A549 (cell line): ENCODE measurements at regions not wholly inside any gene's neighbourhood (a gene's known extent, or its start where the extent isn't known, plus 50 kb on each side); places are given as distances from the start of the nearest gene placed in this dataset.

Source experiments
- BHLHE40 ChIP-seq: IDR thresholded peaks from 2 replicates; pipeline ENCODE4 v1.6.1; 2012; ENCODE audit warnings: low read depth, low read length, inconsistent platforms
- CTCF ChIP-seq: fragments of >200 bp; sonication (Bioruptor Twin); formaldehyde crosslinking; IDR thresholded peaks from 3 replicates; pipeline ENCODE4 v1.5.1; 2016
- JUN ChIP-seq, 2 experiments: fragments of >200 bp; sonication (Bioruptor Twin); formaldehyde crosslinking; IDR thresholded peaks; 2 replicates in 1 of 2; 3 replicates in 1 of 2; pipeline ENCODE4 v1.6.1; 2016 to 2017
- POLR2AphosphoS2 ChIP-seq: conservative IDR thresholded peaks from 2 replicates; pipeline ENCODE4 v1.6.1; 2012; ENCODE audit warnings: low read length, improper control_type of control experiment, inconsistent platforms
- RFX5 ChIP-seq: fragments of 450-650 bp; IDR thresholded peaks from 2 replicates; pipeline ENCODE4 v1.7.1; 2014; ENCODE audit warnings: antibody characterized with exemption, mild to moderate bottlenecking, moderate library complexity
- ZFP36 ChIP-seq: fragments of 450-650 bp; IDR thresholded peaks from 2 replicates; pipeline ENCODE4 v1.6.1; 2014; ENCODE audit warnings: borderline replicate concordance; ENCODE audit not compliant: partially characterized antibody

- TF ChIP-seq ZFP36 (no peak), POLR2AphosphoS2 (no peak), CTCF (no peak), JUN (IDR thresholded peaks at IDR 0.05) (no peak), BHLHE40 (no peak), RFX5 (no peak)
These were observed 449.2 kb upstream of the ACTBL2 start for GRCh38 chr5:57931807-57932206.
